HG03558 (cell line): ENCODE measurements at regions not wholly inside any gene's neighbourhood (a gene's known extent, or its start where the extent isn't known, plus 50 kb on each side); places are given as distances from the start of the nearest gene placed in this dataset.

Experiments
- ATAC-seq: cut with Tn5 transposase; IDR thresholded peaks from one replicate; pipeline ENCODE4 v1.9.1; 2021; ENCODE audit warnings: moderate number of reproducible peaks; ENCODE audit not compliant: unreplicated experiment; ENCODE audit errors: extremely low read depth

DNA sequence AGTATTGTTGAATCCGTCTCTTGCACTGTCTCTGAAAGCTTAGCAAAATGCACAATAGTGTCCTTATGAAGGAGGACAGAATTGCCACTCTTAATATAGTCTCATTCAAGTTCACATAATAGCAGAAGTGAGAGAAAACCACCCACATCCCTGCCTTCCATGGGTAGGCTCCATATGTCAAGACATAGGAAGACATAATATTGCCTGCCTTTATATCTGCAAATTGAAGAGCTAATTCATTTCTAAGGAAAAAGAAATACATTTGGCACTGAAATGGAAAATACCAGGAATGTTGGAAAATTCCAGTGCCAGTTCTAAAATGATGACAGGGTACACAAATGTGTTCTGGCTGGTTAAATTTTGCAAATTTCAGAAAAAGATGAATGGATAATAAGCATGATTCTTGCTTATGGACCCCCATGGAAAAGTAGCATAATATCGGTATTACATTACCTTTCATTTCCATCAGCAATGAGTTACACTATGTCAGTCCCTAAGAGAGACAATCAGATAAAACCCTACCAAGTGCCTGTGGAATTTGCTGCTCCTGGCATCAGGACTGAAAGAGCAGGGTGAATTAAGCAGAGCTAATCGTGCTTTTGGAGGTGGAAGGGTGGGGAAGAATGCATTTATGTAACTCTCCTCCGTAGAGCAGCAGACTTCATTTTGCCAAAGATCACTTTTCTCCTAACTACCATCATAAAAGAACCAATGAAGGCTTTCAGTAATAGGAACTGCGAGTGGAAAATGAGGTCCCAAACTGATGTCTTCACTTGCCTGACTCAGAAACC is 312.6 kb downstream of the FGFR2 start:
- no peak for ATAC-seq

DNA sequence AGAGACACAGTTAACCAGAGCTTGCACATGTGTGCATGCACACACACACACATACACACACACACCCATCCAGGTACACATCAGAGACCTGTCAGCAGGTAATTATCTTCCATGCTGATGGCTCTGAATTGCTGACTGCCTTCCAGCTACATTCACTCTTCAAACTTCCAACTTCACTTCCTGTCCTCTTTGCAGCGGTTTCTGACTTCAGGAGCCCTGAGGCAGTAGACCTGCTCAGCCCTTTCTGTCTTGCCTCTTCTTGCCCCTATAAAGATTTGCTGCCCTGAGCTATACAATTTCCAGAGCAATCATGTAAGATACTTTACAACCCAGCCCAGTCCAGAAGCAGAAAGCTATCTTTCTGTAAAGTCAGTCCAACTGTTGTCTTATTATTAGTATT is 310.2 kb downstream of the FGFR2 start:
- no peak for ATAC-seq

DNA sequence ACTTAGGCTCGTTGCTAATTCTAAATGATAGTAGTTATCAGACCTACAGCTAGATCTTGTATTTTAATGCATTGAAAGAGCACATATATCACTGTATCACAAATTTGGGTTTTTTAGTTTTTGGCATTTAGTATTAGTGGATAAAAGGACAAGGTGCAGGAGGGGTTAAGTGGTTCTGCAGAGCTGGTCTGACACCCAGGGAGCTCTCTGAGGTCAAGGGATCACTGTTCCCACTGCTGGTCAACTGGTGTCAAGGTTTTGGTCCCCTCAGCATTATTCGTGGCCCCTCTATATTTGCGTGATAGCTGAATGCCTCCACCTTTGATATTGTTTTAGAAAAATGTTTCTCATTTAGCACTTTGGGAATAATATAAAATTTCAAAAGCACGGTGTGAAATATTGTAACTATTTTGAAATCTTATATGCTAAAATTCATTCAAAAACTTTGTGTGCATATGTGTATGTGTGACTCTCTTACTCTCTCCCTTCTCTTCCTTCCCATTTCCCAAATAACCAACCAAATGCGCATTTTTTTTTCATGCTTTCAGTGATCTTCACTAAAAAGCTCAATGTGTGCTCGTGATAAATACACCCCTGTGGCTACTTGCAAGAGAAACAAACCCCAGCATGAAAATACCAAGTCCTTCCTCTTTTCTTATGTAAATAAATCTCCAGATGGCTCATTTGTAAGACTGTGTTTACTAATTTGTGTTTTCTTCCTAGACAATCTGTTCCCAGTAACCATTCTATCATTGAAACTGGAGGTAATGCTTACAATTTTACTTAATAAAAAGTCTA is 309.2 kb downstream of the FGFR2 start:
- ATAC-seq: no peak

DNA sequence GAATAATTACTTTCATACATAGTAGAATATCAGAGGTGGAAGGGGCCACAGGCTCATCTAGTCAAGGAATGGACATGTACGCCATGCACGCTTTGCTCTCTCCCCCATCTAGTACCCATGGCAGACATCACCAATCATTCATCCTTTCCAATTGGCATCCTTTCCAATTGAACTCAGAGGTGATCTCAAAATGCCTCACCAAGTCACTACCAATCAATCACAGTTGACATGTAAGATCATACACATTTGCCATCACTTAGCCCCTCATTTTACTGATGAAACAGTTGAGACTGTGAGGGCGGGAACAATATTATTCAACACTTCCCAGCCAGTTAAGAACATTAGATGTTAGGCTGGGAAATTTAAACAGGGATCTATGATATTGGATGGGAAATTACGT is 308.4 kb downstream of the FGFR2 start:
- no peak for ATAC-seq

DNA sequence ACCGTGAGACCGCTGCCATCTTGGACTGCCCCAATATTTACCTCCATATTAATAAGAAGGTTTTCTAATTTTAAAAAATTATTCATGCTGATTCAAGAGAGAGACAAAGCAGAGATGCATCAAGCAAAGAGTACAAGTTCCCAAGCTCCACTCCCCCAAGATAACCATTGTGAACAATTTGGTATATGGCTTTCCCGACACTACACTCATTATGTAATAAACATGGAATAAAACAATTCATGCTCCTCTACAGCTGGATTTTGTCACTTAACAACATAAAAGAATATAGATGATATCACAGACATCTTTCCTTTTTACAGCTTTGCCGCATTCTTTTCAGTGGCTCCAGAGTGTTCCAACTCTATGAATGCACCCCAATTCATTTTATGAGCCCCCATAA is 307.6 kb downstream of the FGFR2 start:
- no peak for ATAC-seq

DNA sequence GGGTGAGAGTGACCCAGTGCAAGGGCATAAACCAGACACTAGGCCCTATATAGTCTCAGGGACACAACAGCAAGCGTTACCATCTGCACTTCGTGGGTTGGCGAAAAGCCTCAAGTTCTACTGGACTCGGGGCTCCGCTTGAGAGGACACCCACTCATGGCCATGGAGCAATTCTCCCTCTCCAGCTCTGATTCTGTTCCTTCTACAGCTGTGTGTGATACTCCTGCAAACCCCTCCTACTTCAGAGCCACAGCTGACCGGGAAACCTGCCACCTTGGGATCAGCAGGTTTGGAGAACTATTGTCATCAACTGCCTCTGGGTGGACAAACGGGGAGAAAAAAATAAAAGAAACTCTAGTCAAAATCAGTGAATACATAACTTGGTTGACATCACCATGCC is 306.9 kb downstream of the FGFR2 start:
- no peak for ATAC-seq

DNA sequence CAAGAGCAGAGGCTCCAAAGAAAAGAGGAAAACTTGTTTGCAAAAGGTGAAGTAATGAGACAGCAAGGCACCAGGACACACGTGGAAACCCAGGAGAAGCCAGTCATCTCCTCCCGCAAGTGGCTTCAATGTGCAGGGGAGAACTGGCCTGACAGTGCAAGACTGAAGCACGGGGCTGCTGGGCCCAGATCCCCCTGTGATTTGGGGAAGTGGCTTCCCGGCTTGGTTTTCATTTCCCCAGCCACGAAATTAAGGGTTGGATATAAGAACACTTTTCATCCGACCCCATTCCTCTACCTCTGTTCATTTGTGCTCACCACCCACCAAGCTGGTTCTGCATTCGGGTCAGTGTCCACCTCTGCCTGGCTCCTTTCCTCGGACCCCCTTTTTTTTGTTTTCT is 306.4 kb downstream of the FGFR2 start:
- no peak for ATAC-seq

DNA sequence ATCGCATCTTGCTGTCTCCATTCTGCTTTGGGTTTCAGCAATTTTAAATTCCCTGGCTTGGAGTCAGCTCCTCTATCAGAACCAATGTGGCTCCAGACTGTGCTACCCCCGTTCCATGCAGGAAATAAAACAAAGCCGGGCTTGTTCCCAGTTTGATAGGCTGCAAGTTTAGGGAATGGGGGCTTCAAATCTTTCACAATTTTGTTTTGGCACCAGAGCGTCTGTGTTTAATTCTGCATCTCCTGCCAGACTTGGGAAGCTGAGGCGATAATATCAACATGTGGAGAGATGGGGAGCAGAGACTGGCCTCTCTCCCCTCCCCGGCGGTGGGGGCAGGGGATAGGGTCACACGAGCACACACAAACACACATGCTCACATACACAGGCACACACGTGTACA is 305.9 kb downstream of the FGFR2 start:
- no peak for ATAC-seq

DNA sequence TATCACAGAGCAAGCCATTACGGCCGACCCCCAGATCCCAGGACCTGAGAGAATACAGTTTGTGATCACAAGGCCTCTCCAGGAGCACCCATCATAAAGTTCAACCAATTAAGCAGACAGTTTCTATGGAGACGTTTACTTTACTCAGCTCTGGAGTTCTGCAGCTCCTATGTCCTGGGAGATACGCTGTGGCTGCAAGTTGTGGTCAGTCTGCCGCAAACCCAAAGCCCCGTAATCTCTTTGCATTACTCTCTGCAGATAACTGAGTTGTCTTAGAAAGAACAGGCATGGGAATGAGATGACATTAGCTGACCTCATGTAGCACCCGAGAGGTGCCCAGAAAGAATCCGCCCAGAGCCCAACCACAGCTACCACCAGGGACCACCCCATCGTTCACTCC is 305.1 kb downstream of the FGFR2 start:
- no peak for ATAC-seq

DNA sequence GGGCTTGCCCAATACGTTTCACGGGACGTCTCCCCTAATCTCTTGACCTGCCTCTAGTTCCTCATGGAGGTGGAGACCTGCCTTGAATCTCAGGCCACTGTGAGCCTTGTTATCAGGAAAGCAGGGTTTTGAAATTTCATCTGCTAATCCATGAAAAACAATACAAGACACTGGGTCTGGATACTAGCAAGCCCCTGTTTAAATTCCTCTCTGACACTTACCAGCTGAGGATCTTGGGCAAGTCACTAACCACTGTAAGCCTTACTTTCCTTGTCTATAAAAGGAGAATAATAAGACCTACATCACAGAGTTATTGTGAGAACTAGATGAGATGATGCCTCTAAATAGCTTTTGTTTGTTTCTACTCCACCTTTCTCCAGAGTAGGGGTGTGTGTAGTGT is 303.6 kb downstream of the FGFR2 start:
- no peak for ATAC-seq

DNA sequence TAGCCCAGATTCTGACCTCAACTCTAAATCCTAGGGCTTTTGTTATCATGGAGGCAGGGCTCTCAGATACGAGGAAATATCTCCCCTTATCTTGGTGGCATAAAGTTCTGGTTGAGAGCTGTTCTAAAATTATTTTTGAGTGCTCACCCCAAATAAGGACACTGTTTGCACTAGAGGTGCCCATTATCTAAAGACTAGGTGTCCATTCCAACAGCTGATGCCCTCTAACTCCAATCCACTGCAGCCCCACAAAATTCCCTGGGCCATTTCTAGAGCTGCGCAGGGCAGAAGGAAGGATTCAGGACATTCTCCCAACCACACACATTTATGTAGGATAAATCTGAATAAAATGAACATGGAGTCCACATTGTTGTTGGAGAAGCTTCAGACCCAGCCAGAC is 301.9 kb downstream of the FGFR2 start:
- no peak for ATAC-seq

DNA sequence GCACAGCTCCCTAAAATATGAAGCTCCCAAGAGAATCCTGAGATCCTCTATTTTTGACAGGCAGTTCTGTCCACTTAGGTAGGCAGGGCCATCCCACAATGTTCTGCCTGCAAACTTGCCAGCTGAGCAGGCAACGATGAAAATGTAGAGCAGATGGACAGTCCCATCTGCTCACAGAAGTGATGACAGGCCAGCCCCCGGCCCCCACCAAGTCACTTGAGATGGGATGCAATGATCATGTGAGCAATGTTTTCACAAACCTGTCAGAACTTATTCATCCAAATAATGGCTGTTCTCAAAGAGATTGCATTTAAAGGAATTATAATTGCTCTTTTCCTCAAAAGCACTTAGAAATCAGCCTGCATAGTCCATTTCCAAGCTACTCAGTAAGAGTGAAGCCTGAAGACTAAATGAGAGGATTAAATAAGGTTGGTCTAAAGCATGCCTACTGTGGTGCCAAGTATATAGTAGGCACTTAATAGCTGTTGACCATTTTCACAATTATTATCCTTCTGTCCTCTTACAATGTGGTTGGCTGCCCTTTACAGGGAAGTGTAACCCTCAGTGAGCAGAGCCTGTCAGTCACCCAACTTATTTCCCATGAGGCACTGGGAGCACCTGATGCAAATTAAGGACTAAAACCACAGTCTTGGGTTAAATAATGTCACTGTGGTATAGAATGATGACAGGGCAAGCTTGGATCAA is 301.2 kb downstream of the FGFR2 start:
- ATAC-seq: no peak

DNA sequence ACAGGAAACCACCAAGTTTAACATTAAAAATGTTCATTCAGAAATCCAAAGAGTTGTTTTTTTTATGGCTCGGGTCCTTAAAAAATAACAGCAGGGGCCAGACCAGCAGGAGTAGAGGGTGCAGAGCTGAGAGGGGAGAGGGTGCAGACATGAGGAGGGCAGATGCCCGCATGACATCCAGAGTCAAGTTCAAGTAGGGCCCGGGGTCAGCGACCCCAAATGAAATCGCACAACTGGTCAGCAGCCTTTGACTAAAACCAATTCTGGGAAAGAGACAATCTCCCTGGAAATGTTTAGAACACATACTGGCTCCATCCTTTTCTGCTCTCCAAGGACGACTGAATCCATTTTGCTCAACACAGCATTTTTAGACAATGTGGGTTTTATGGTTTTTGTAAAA is 297.5 kb downstream of the FGFR2 start:
- ATAC-seq: no peak

DNA sequence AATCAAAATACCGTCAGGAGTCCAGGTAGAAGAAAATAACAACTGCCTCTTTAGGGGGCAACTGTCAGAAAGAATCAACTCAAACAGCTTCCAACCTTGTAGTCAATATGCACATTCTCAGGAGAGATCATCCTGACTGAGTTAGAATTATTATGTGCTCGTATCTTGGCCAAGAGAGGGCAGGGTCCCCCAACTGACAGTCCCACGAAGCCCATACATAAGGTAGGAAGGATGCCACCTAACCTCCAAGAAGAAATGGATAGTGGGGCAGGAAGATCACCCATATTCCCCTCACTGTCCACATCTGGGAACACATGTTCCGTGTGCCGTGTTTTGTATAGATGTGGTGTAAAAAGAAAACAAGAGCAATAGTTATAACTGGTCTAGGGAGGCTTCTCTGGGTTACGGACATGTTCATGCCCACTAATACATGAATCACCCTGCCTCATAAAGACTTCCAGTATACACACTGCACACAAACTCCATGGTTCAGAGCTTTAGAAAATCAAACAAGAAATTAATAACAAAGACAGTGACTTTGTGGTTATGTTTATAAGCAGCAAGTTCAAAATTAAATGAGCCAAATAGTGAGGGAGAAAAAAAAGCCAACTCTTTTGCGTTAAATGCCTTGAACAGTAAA is 295.6 kb downstream of the FGFR2 start:
- ATAC-seq: no peak

DNA sequence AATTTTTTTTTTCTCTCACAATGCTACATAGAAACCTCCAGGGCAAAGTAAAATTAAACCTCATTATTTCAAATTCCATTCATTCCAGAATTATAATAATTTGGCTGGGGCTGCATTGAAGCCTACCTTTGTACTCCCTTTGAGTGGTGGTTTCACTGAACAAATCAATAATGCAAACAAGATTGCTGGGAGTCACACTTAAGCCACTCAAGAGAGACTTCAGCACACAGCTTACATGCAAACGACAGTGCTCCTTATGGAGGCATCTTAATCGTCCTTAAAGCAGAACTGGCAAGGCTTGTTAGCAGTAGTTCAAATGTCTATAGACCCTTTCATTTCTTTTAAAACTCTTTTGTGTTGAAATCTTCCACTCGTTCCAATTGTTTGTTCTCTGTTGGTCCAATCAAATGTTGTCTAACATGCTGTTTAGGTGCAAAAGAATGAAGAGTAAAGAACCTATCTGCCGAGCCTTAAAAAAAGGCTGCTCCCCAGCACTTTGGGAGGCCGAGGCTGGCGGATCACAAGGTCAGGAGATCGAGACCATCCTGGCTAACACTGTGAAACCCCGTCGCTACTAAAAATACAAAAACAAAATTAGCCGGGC is 294.9 kb downstream of the FGFR2 start:
- ATAC-seq: no peak

DNA sequence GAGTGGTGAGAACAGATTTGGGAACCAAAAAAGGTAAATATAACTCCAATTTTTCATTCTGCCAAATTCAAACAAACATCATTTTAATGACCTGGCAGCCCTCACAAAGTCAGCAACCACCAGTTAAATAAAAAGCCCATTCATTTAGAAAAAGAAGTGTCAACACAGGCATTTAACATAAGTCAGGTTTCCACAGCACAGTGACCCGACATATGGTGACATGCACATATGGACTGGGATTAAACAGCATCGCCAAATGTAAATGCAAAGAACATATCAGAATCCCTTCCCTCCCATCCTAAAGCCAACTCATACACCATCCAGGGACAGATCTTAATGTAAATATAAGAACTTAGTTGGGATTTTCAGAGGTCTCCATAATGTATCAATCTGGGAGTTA is 293.2 kb downstream of the FGFR2 start:
- ATAC-seq: no peak

DNA sequence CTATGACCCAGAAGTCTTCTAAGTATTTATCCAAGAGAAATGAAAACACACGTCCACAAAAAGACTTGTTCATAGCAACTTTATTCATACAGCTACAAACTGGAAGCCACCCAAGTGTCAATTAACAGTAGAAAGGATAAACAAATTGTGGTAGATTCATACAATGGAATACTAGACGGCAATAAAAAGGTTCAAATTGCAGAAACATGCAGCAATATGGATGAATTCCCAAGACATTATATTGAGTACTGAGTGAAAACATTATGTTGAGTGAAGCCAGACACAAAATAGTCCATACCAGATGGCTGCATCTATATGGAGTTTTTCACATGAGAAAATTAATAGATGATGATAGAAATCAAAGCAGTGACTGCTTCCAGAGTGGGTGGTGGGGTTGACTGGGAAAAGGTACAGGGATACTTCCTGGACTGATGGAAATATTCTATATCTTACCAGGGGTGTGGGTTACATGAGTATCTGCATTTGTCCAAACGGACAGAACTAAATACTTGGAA is 292.0 kb downstream of the FGFR2 start:
- ATAC-seq: no peak

DNA sequence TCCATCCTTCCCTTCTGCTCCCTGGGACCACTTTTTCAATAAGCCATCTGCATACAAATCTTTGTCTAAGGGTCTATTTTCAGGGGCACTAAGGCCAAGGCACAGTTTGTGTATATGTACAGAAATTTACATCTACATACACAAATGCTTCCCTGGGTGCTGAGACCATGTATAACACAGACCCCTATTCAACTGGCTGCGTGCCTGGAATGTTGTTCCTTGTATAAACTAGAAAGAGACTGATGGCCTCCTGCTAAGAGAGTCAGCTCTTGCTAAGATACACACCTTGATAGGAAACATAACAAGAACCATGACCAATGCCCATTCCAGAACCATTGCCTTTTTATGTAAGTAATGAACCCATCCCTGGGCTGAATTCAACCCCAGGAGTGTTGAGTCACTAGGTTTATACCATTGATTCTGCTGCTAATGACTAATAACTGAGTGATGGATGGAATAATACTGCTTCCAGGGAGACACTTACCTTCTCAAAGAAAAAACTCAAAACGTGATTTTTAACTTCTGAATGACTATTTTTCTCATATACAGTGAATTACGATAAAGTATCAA is 290.7 kb downstream of the FGFR2 start:
- ATAC-seq: no peak

DNA sequence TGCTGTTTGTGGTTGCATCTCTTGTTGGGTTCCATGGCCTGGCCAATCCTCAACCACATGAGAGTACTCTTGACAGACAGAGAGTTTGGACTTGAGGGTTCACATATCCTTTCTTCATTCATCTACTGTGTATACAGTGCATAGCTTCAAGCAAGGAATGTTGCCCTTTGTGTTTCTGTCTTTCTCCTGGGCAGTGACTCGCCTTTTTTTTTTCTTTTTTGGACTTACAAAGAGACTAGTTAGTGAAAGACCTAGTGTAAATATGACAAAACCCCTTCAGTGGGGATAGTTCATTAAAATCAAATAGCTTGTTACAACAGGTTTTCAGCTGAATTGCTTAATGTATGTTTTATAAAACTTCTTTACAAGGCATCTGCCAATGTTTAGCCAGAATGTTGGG is 290.2 kb downstream of the FGFR2 start:
- ATAC-seq: no peak

DNA sequence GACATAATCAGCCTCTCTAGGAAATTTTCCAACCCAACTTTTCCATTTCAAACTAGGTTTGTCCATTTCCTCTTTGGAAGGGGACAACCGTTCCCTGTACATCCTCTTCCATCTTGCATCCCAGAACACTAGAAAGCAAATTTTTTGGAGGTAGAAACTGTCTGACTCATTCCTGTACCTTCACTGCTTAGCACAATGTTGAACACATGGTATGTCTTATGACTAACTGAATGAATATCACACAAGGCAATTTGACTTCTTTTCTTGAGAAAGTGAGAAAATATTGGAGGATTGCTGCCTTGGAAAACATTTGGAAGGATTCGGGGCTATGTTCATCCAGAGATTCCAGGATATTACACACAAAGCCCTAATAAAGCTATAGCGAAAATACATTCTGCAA is 289.1 kb downstream of the FGFR2 start:
- no peak for ATAC-seq
